ENCODE measurements at regions not wholly inside any gene's neighbourhood (a gene's known extent, or its start where the extent isn't known, plus 50 kb on each side); places are given as distances from the start of the nearest gene placed in this dataset.

- H3K9me3 ChIP-seq: no peaks in the 10 kb centered on the region
- TF ChIP-seq CTCF (IDR thresholded peaks at IDR 0.05; ENCODE audit: low read depth, low read length): no peak
- no peak overlapping the region for H3K4me3 ChIP-seq (ENCODE audit: low read depth, low read length)
- no peak for DNase-seq
- no peaks in the 10 kb centered on the region for H3K36me3 ChIP-seq
- peaks cover 8% of the 10 kb centered on the region for H3K4me1 ChIP-seq
- H3K27me3 ChIP-seq: no peaks in the 10 kb centered on the region
These were observed 93.0 kb downstream of the SLC41A2 start for GRCh38 chr12:104865080-104865479.

GRCh38 chr12:104864668-104865067 is 93.4 kb downstream of the SLC41A2 start:
- H3K36me3 ChIP-seq: no peaks in the 10 kb centered on the region
- H3K4me3 ChIP-seq (ENCODE audit: low read depth, low read length): no peak overlapping the region
- no peaks in the 10 kb centered on the region for H3K9me3 ChIP-seq
- no peak for TF ChIP-seq CTCF (IDR thresholded peaks at IDR 0.05; ENCODE audit: low read depth, low read length)
- no peak for DNase-seq
- no peaks in the 10 kb centered on the region for H3K27me3 ChIP-seq
- H3K4me1 ChIP-seq: peaks cover 8% of the 10 kb centered on the region

GRCh38 chr12:104863296-104863948 is 94.7 kb downstream of the SLC41A2 start:
- no peaks in the 10 kb centered on the region for H3K36me3 ChIP-seq
- H3K4me3 ChIP-seq (ENCODE audit: low read depth, low read length): no peak overlapping the region
- no peak for DNase-seq
- H3K27me3 ChIP-seq: no peaks in the 10 kb centered on the region
- TF ChIP-seq CTCF (IDR thresholded peaks at IDR 0.05; ENCODE audit: low read depth, low read length): no peak
- H3K9me3 ChIP-seq: no peaks in the 10 kb centered on the region
- H3K4me1 ChIP-seq: peaks cover 8% of the 10 kb centered on the region

GRCh38 chr12:104858611-104859543 is 99.2 kb downstream of the SLC41A2 start:
- DNase-seq: no peak
- no peak for TF ChIP-seq CTCF (IDR thresholded peaks at IDR 0.05; ENCODE audit: low read depth, low read length)
- H3K27me3 ChIP-seq: no peaks in the 10 kb centered on the region

GRCh38 chr12:104856531-104856930 is 101.6 kb downstream of the SLC41A2 start:
- H3K9me3 ChIP-seq: no peaks in the 10 kb centered on the region
- no peaks in the 10 kb centered on the region for H3K27me3 ChIP-seq
- H3K4me3 ChIP-seq (ENCODE audit: low read depth, low read length): no peak overlapping the region
- TF ChIP-seq CTCF (IDR thresholded peaks at IDR 0.05; ENCODE audit: low read depth, low read length): no peak
- no peaks in the 10 kb centered on the region for H3K36me3 ChIP-seq
- DNase-seq: no peak
- no peaks in the 10 kb centered on the region for H3K4me1 ChIP-seq

More at GRCh38 chr12:104858611-104859543, 99.2 kb downstream of the SLC41A2 start:
- H3K4me3 ChIP-seq (ENCODE audit: low read depth, low read length): no peak overlapping the region
- H3K36me3 ChIP-seq: no peaks in the 10 kb centered on the region
- no peaks in the 10 kb centered on the region for H3K4me1 ChIP-seq
- no peaks in the 10 kb centered on the region for H3K9me3 ChIP-seq

GRCh38 chr12:104855599-104855998 is 102.5 kb downstream of the SLC41A2 start:
- no peaks in the 10 kb centered on the region for H3K4me1 ChIP-seq
- no peaks in the 10 kb centered on the region for H3K27me3 ChIP-seq
- H3K36me3 ChIP-seq: no peaks in the 10 kb centered on the region
- no peak for TF ChIP-seq CTCF (IDR thresholded peaks at IDR 0.05; ENCODE audit: low read depth, low read length)
- H3K4me3 ChIP-seq (ENCODE audit: low read depth, low read length): no peak overlapping the region
- H3K9me3 ChIP-seq: no peaks in the 10 kb centered on the region
- DNase-seq: no peak

Measured in BE2C (cell line).